ENCODE measurements at regions not wholly inside any gene's neighbourhood (a gene's known extent, or its start where the extent isn't known, plus 50 kb on each side); places are given as distances from the start of the nearest gene placed in this dataset.

GRCh38 chr2:7430869-7431641 is 513.8 kb downstream of the RNF144A start:
- Histone ChIP-seq H3K9ac (ENCODE audit: low read length) (no peak overlapping the region), H3K79me2 (ENCODE audit: insufficient read depth, low read length) (no peaks in the 10 kb centered on the region), H3K27me3 (ENCODE audit: insufficient read depth, low read length) (peaks cover 17% of the 10 kb centered on the region), H3K4me1 (ENCODE audit: control insufficient read depth in 1 of 2, insufficient read depth in 2 of 2, low read length in 2 of 2) (no peaks in the 10 kb centered on the region), H3K9me3 (ENCODE audit: control insufficient read depth in 1 of 2, insufficient read depth in 1 of 2, low read depth in 1 of 2, low read length in 2 of 2) (no peaks in the 10 kb centered on the region), H2AFZ (ENCODE audit: low read depth, low read length, poor library complexity, severe bottlenecking) (no peak overlapping the region), H3K4me3 (replicated peaks in 1 of 2; ENCODE audit: low read depth in 1 of 2, low read length in 2 of 2) (no peak overlapping the region), H4K20me1 (ENCODE audit: insufficient read depth) (no peaks in the 10 kb centered on the region), H3K9me2 (ENCODE audit: insufficient read depth) (no peaks in the 10 kb centered on the region), H3K36me3 (ENCODE audit: control insufficient read depth in 1 of 2, insufficient read depth in 2 of 2, low read length in 2 of 2) (no peaks in the 10 kb centered on the region), H3K4me2 (ENCODE audit: low read length) (no peak overlapping the region), H3K27ac (ENCODE audit: low read depth, low read length) (no peak overlapping the region)
- ChIA-PET POLR2A (no interaction called here), CTCF (no interaction called here), RAD21 (ENCODE audit: low non-redundant PET in 1 of 2, low total read pairs in 2 of 2, uncharacterized antibody in 2 of 2, unreplicated experiment in 2 of 2) (no interaction called here)
- intact Hi-C loops (cut with micrococcal nuclease): no loop called here
- TF ChIP-seq MAX (IDR thresholded peaks at IDR 0.05) (no peak), SRF (IDR thresholded peaks at IDR 0.05; ENCODE audit: low read depth) (no peak), YY1 (IDR thresholded peaks at IDR 0.05; ENCODE audit: extremely low read depth, insufficient replicate concordance, low read depth, low read length) (no peak), RAD21 (IDR thresholded peaks at IDR 0.05; ENCODE audit: low read depth) (no peak), REST (IDR thresholded peaks at IDR 0.05; ENCODE audit: low read depth) (no peak), ZBTB33 (IDR thresholded peaks at IDR 0.05; ENCODE audit: extremely low read depth, insufficient replicate concordance, low read length) (no peak), ATF3 (IDR thresholded peaks at IDR 0.05) (no peak)
- DNase-seq (ENCODE audit: low read depth, low spot score) (no peak), ATAC-seq (no peak)
- BruUV-seq (replicated peaks): no TSS peak
